ENCODE measurements at regions not wholly inside any gene's neighbourhood (a gene's known extent, or its start where the extent isn't known, plus 50 kb on each side); places are given as distances from the start of the nearest gene placed in this dataset.

GRCh38 chr16:76669288-76669687 lies 392.1 kb downstream of the CNTNAP4 start:
- Mint-ChIP-seq H3K9me3 (peaks cover 0 to 2% (median 0%) of the 10 kb centered on the region in 11 donors), H3K4me3 (no peak overlapping the region), H3K36me3 (peaks cover 0 to 3% (median 0%) of the 10 kb centered on the region in 5 donors), H3K27me3 (no peaks in the 10 kb centered on the region), H3K4me1 (no peaks in the 10 kb centered on the region), H3K27ac (no peak overlapping the region)
- no peaks in the 10 kb centered on the region for H3K36me3 ChIP-seq (ENCODE audit: control insufficient read depth in 2 of 3, insufficient read depth in 3 of 3, low read length in 3 of 3)
- no peaks in the 10 kb centered on the region for H3K9me3 ChIP-seq (ENCODE audit: control insufficient read depth in 2 of 3, low read length in 3 of 3)
- POLR2A ChIA-PET: no interaction called here
- no peak overlapping the region for H3K27ac ChIP-seq (ENCODE audit: low read depth, low read length)
- H3K4me1 ChIP-seq (ENCODE audit: control insufficient read depth in 2 of 2, insufficient read depth in 2 of 2, low read length in 2 of 2): no peaks in the 10 kb centered on the region
- H3K27me3 ChIP-seq (ENCODE audit: control insufficient read depth in 2 of 2, insufficient read depth in 2 of 2, low read length in 2 of 2): no peaks in the 10 kb centered on the region
- ATAC-seq: no peak
- CTCF ChIA-PET: no interaction called here
- no peak for DNase-seq
- H3K4me3 ChIP-seq (ENCODE audit: low read length): no peak overlapping the region
- intact Hi-C loops (cut with micrococcal nuclease): no loop called here

GRCh38 chr16:76670125-76670857 lies 393.1 kb downstream of the CNTNAP4 start:
- Histone ChIP-seq H3K4me3 (ENCODE audit: low read length) (no peak overlapping the region), H3K27ac (ENCODE audit: low read depth, low read length) (no peak overlapping the region), H3K36me3 (ENCODE audit: control insufficient read depth in 2 of 3, insufficient read depth in 3 of 3, low read length in 3 of 3) (no peaks in the 10 kb centered on the region), H3K9me3 (ENCODE audit: control insufficient read depth in 2 of 3, low read length in 3 of 3) (no peaks in the 10 kb centered on the region), H3K27me3 (ENCODE audit: control insufficient read depth in 2 of 2, insufficient read depth in 2 of 2, low read length in 2 of 2) (no peaks in the 10 kb centered on the region), H3K4me1 (ENCODE audit: control insufficient read depth in 2 of 2, insufficient read depth in 2 of 2, low read length in 2 of 2) (no peaks in the 10 kb centered on the region)
- Mint-ChIP-seq H3K4me1 (no peaks in the 10 kb centered on the region), H3K27ac (no peak overlapping the region), H3K27me3 (no peaks in the 10 kb centered on the region), H3K9me3 (peaks cover 0 to 2% (median 0%) of the 10 kb centered on the region in 11 donors), H3K36me3 (peaks cover 0 to 3% (median 0%) of the 10 kb centered on the region in 5 donors), H3K4me3 (no peak overlapping the region)
- intact Hi-C loops (cut with micrococcal nuclease): no loop called here
- CTCF ChIA-PET: no interaction called here
- ATAC-seq: no peak
- DNase-seq: no peak
- POLR2A ChIA-PET: no interaction called here

- ChIA-PET CTCF (no interaction called here), POLR2A (no interaction called here)
- peaks cover 0 to 3% (median 0%) of the 10 kb centered on the region in 5 donors for H3K36me3 Mint-ChIP-seq
- peaks cover 0 to 9% (median 0%) of the 10 kb centered on the region in 11 donors for H3K9me3 Mint-ChIP-seq
- no peaks in the 10 kb centered on the region for H3K27me3 Mint-ChIP-seq
- H3K4me1 Mint-ChIP-seq: no peaks in the 10 kb centered on the region
- intact Hi-C loops (cut with micrococcal nuclease): no loop called here
- Histone ChIP-seq H3K27me3 (ENCODE audit: control insufficient read depth in 2 of 2, insufficient read depth in 2 of 2, low read length in 2 of 2) (no peaks in the 10 kb centered on the region), H3K27ac (ENCODE audit: low read depth, low read length) (no peak overlapping the region), H3K36me3 (ENCODE audit: control insufficient read depth in 2 of 3, insufficient read depth in 3 of 3, low read length in 3 of 3) (no peaks in the 10 kb centered on the region), H3K4me1 (ENCODE audit: control insufficient read depth in 2 of 2, insufficient read depth in 2 of 2, low read length in 2 of 2) (no peaks in the 10 kb centered on the region), H3K9me3 (ENCODE audit: control insufficient read depth in 2 of 3, low read length in 3 of 3) (no peaks in the 10 kb centered on the region), H3K4me3 (ENCODE audit: low read length) (no peak overlapping the region)
- H3K4me3 Mint-ChIP-seq: no peak overlapping the region
- ATAC-seq (no peak), DNase-seq (no peak)
- H3K27ac Mint-ChIP-seq: no peak overlapping the region
Observed at GRCh38 chr16:76676356-76676755, 399.2 kb downstream of the CNTNAP4 start.

- Histone ChIP-seq H3K36me3 (ENCODE audit: control insufficient read depth in 2 of 3, insufficient read depth in 3 of 3, low read length in 3 of 3) (no peaks in the 10 kb centered on the region), H3K4me3 (ENCODE audit: low read length) (no peak overlapping the region), H3K27ac (ENCODE audit: low read depth, low read length) (no peak overlapping the region), H3K9me3 (ENCODE audit: control insufficient read depth in 2 of 3, low read length in 3 of 3) (no peaks in the 10 kb centered on the region), H3K4me1 (ENCODE audit: control insufficient read depth in 2 of 2, insufficient read depth in 2 of 2, low read length in 2 of 2) (no peaks in the 10 kb centered on the region), H3K27me3 (ENCODE audit: control insufficient read depth in 2 of 2, insufficient read depth in 2 of 2, low read length in 2 of 2) (no peaks in the 10 kb centered on the region)
- no peaks in the 10 kb centered on the region for H3K4me1 Mint-ChIP-seq
- ChIA-PET CTCF (no interaction called here), POLR2A (no interaction called here)
- H3K27ac Mint-ChIP-seq: no peak overlapping the region
- peaks cover 0 to 17% (median 0%) of the 10 kb centered on the region in 11 donors for H3K9me3 Mint-ChIP-seq
- DNase-seq (no peak), ATAC-seq (no peak)
- intact Hi-C loops (cut with micrococcal nuclease): no loop called here
- H3K27me3 Mint-ChIP-seq: no peaks in the 10 kb centered on the region
- H3K36me3 Mint-ChIP-seq: no peaks in the 10 kb centered on the region
- H3K4me3 Mint-ChIP-seq: no peak overlapping the region
Observed at GRCh38 chr16:76681296-76681695, 404.1 kb downstream of the CNTNAP4 start.

- no peaks in the 10 kb centered on the region for H3K9me3 ChIP-seq (ENCODE audit: control insufficient read depth in 2 of 3, low read length in 3 of 3)
- Mint-ChIP-seq H3K36me3 (no peaks in the 10 kb centered on the region), H3K27me3 (no peaks in the 10 kb centered on the region), H3K4me3 (no peak overlapping the region), H3K9me3 (peaks cover 0 to 18% (median 0%) of the 10 kb centered on the region in 11 donors), H3K4me1 (no peaks in the 10 kb centered on the region), H3K27ac (no peak overlapping the region)
- ChIA-PET POLR2A (no interaction called here), CTCF (no interaction called here)
- DNase-seq (no peak), ATAC-seq (no peak)
- intact Hi-C loops (cut with micrococcal nuclease): no loop called here
- no peaks in the 10 kb centered on the region for H3K27me3 ChIP-seq (ENCODE audit: control insufficient read depth in 2 of 2, insufficient read depth in 2 of 2, low read length in 2 of 2)
- no peaks in the 10 kb centered on the region for H3K4me1 ChIP-seq (ENCODE audit: control insufficient read depth in 2 of 2, insufficient read depth in 2 of 2, low read length in 2 of 2)
- no peaks in the 10 kb centered on the region for H3K36me3 ChIP-seq (ENCODE audit: control insufficient read depth in 2 of 3, insufficient read depth in 3 of 3, low read length in 3 of 3)
- H3K27ac ChIP-seq (ENCODE audit: low read depth, low read length): no peak overlapping the region
- no peak overlapping the region for H3K4me3 ChIP-seq (ENCODE audit: low read length)
Observed at GRCh38 chr16:76683051-76683450, 405.9 kb downstream of the CNTNAP4 start.

- CTCF ChIA-PET: no interaction called here
- H3K4me1 ChIP-seq (ENCODE audit: control insufficient read depth in 2 of 2, insufficient read depth in 2 of 2, low read length in 2 of 2): no peaks in the 10 kb centered on the region
- no peaks in the 10 kb centered on the region for H3K4me1 Mint-ChIP-seq
- H3K36me3 ChIP-seq (ENCODE audit: control insufficient read depth in 2 of 3, insufficient read depth in 3 of 3, low read length in 3 of 3): no peaks in the 10 kb centered on the region
- DNase-seq: no peak
- peaks cover 0 to 4% (median 0%) of the 10 kb centered on the region in 5 donors for H3K36me3 Mint-ChIP-seq
- no peaks in the 10 kb centered on the region for H3K9me3 ChIP-seq (ENCODE audit: control insufficient read depth in 2 of 3, low read length in 3 of 3)
- H3K27me3 ChIP-seq (ENCODE audit: control insufficient read depth in 2 of 2, insufficient read depth in 2 of 2, low read length in 2 of 2): no peaks in the 10 kb centered on the region
- POLR2A ChIA-PET: no interaction called here
- H3K9me3 Mint-ChIP-seq: peaks cover 0 to 9% (median 4%) of the 10 kb centered on the region in 11 donors
- H3K27me3 Mint-ChIP-seq: no peaks in the 10 kb centered on the region
- no peak overlapping the region for H3K27ac ChIP-seq (ENCODE audit: low read depth, low read length)
- no peak overlapping the region for H3K27ac Mint-ChIP-seq
- intact Hi-C loops (cut with micrococcal nuclease): no loop called here
- ATAC-seq: no peak
- no peak overlapping the region for H3K4me3 Mint-ChIP-seq
- no peak overlapping the region for H3K4me3 ChIP-seq (ENCODE audit: low read length)
Observed at GRCh38 chr16:76696876-76697275, 419.7 kb downstream of the CNTNAP4 start.

- Mint-ChIP-seq H3K4me3 (no peak overlapping the region), H3K36me3 (no peaks in the 10 kb centered on the region), H3K27me3 (no peaks in the 10 kb centered on the region), H3K9me3 (peaks cover 0 to 2% (median 0%) of the 10 kb centered on the region in 11 donors), H3K27ac (no peak overlapping the region), H3K4me1 (no peaks in the 10 kb centered on the region)
- Histone ChIP-seq H3K27me3 (ENCODE audit: control insufficient read depth in 2 of 2, insufficient read depth in 2 of 2, low read length in 2 of 2) (no peaks in the 10 kb centered on the region), H3K4me1 (ENCODE audit: control insufficient read depth in 2 of 2, insufficient read depth in 2 of 2, low read length in 2 of 2) (no peaks in the 10 kb centered on the region), H3K36me3 (ENCODE audit: control insufficient read depth in 2 of 3, insufficient read depth in 3 of 3, low read length in 3 of 3) (no peaks in the 10 kb centered on the region), H3K4me3 (ENCODE audit: low read length) (no peak overlapping the region), H3K9me3 (ENCODE audit: control insufficient read depth in 2 of 3, low read length in 3 of 3) (no peaks in the 10 kb centered on the region), H3K27ac (ENCODE audit: low read depth, low read length) (no peak overlapping the region)
- ATAC-seq (no peak), DNase-seq (no peak)
- CTCF ChIA-PET: no interaction called here
- POLR2A ChIA-PET: no interaction called here
- intact Hi-C loops (cut with micrococcal nuclease): no loop called here
Observed at GRCh38 chr16:76705892-76706291, 428.7 kb downstream of the CNTNAP4 start.
